DMS79 (cell line): ENCODE measurements at regions not wholly inside any gene's neighbourhood (a gene's known extent, or its start where the extent isn't known, plus 50 kb on each side); places are given as distances from the start of the nearest gene placed in this dataset.
A peak's percentile ranks its signal among the peaks of the same experiment; 100 is the strongest.

ENCODE experiments used
- DNase-seq: peaks from one replicate; lab custom pipeline; 2025; lab: John Stamatoyannopoulos, UW

DNA sequence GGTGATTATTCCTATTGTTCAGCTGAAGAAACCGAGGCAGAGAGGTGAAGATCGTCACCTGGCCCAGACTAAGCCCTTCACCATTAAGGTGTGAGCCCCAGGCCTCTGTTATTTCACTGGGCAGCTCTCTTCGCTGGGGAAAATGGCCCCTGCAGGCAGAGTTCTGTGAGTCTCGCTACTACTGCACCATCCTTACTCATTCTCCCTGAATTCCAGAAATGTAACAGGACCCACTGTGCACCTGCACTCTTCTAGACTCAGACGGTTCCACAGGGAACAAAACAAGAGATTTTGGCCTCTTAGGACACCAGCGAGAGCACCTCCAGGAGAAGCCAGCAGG is 147.7 kb upstream of the GLI2 start:
- DNase-seq = no peak

DNA sequence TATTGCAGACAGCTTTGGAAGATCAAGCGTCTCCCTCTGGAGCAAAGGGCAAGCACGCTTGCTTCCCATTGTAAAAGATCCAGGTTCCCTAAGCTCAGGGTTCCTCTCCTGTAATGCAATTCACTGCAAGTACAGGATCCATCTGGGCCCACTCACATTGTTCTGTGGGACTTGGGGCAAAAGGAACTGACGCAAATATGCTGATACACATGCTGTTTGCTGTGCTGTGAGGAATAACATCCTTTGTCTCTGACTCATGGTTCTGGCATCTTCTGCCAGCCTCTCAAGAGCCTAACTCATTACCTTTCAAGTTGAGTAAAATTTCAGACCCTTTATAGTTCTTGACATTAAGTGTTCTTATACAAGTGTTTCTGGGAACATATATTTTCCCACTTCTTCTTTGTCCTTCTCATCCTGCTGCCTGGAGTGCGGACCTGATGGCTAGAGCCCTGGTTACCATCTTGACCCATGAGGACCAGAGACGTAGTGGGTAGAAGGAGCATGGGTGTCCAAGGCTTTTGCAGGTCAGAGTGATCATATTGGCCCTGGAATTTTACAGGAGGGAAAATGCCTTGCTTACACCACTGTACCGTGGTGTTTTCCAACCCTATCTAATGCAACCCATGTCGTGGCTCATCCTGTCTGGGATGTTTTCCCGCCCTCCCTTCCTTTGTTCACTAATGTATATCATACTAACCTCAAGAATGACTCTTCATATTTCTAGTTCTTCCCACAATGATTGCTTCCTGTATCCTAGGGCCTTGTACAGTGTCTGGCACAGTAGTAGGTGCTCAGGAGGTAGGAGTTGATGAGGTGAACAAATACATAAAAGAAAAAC is 145.7 kb upstream of the GLI2 start:
- DNase-seq = peak; percentile 69

DNA sequence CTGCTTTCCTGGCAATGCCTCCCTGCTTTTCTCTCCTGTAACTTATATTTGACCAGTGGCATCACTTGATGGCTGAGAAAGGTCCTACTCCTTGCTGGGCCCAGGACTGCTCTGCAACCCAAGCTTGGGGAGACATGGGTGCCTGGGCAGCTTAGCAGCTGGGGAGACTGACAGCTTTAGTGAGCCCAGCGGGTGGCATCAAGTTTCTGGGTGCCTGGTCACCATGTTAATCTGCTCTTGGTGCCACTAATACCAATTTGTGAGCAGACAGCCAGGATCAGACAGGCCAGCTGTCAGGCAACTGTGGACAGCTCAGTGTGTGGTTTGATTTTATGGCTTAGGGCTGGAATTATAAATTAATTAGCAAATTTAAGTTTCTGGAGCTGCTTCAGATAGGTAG is 144.8 kb upstream of the GLI2 start:
- no peak for DNase-seq

DNA sequence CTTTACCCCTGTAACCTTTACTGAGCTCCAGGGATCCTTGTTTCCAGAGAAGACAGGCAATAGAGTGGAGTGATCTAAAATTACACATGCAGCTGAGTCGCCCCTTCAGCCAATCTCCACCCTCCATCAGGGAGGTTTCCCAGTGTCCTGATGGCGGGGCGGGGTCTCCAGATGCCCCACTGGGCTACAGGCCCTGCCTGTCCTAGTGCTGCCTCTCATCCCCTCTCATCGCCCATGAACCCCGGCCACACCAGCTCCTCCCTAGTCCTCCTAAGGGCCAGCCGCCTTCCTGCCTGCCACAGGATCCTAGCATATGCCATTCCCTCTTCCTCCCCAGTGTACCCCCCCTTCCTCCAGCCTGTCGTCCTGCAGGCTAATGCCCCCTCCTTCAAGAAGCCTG is 144.1 kb upstream of the GLI2 start:
- no peak for DNase-seq

DNA sequence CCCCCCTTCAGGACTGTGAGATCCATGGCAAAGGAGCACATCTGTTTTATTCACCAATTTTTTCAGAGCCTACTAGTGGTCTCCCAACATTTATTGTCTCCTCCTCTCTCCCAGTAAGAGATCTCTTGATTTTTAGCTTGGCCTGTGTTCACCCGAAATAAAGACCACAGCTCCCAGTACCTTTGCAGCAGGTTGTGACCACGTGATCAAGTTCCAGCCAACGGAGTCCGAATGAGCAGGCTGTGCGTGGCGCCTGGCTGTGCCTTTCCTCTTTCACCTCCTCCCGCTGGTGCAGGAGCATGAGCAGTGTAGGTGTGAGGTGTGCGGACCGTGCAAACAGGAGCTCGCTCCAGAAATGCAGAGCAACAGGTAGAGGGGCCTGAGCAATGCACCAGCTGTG is 143.6 kb upstream of the GLI2 start:
- DNase-seq = no peak

DNA sequence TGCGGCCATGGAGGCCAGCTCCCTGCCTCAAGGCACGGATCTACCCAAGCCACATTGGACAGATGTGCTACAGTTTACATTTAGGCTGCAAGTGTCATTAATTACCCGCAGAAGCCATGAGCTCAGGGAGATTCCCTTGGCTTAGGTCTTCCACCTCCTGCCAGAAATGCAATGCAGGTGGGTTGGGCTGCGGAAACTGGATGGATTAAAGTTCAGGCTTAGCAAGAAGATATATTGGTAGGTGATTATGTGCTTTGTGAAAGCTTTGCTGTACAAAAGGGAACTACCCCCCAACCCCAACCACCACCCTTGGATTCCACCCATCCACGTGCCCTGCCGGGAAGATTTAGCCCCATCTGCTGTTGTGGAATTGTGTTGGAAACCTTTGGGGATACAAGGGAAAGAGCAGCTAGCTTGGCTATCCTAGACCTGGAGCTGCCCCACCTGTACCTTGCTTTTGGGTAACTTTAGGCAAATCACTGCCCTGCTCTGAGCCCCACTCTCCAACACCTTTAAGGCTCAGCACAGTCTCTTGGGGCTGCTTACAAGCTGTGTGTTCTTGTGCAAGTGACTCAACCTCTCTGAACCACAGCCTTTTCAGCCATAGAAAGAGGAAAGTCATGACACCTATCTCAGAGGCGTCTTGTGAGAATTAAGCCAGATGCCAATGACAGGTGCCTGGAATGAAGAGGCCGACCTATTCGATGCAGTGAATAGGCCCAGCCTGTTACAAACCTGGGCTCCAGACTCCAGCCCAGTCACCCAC is 141.6 kb upstream of the GLI2 start:
- no peak for DNase-seq

DNA sequence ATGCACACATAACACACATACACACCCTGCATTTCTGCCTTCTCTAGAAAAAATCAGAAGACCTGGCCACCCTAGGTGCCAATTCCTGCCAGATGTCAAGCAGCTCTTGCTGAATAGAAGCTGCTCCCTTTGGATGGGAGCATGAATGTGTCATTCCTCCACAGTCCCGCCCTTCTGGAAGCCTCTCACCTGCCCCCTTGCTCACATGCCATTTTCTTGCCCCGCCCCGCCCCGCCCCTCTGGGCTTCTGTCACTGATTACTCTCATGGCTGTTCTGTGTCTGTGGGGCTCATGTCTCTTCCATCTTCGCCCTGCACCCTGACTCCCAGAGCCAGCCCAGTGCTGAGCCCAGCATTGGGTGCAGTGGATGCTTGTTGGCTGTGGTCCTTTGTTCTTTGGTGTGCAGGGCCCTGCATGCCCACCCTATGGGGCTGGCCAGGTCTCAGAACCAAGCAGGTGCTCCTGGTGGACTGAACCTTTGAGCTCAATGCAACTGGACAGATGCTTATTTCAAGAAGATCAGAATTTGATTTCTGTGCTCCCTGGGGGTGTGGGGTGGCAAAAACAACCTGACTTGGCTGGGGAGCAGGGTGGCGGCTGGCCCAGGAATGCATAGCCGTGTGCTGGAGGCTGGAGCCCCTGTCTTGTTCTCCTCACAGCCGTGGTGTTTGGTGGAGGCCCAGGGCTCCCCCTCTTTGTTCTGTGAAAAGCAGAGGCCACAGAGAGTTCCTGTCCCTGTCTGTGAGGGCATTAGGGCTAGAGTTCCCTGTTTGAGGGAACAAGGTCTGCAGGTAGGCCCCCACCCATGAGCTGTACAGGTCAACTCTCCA is 140.6 kb upstream of the GLI2 start:
- no peak for DNase-seq

DNA sequence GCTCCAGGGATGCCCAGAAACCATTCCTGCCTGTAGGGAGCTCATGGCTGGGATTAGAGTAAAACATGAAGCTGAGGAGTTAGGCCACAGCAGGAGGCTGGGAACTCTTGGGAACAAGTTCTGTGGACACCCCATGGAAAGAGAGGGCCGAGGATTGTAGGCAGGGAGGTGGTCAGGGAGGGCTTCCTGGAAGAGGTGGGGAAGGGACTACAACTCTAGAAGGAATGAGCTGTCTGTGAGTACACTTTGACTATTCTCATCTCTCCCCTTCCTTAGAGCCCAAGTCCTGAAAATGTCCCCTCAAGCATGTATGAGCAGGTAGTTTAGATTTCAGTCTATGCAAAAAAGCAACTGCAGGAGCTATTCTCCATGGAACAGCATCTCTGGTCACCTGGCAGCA is 139.9 kb upstream of the GLI2 start:
- DNase-seq = no peak

DNA sequence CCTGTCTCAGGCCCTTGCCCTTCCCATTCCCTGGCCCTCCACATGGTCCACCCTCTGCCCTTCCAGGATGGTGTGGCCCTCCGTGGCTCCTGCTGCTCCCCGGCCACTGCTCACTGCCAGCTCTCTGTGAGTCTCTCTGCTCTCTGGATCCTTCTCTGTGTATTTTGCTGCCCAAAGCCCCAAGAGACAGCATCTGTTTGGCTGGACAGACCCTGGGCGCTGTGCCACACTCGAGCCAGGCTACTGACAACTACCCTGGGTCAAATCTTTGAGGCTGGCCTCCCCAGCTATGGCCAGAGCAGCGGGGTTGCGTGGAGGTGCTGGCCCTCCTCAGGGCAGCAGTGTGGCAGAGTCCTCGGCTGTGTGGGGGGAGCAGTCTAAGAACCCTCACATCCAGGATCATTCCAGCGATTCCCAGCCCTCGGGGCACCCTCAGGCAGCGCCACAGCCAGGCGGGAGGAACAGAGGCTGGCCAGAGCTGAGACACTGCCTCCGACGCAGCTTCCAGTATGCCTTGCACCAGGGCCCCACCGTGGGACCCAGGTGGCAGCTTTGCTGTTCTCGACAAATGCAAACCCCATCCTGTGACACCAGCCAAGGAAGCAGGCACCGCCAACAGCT is 139.4 kb upstream of the GLI2 start:
- DNase-seq = no peak

DNA sequence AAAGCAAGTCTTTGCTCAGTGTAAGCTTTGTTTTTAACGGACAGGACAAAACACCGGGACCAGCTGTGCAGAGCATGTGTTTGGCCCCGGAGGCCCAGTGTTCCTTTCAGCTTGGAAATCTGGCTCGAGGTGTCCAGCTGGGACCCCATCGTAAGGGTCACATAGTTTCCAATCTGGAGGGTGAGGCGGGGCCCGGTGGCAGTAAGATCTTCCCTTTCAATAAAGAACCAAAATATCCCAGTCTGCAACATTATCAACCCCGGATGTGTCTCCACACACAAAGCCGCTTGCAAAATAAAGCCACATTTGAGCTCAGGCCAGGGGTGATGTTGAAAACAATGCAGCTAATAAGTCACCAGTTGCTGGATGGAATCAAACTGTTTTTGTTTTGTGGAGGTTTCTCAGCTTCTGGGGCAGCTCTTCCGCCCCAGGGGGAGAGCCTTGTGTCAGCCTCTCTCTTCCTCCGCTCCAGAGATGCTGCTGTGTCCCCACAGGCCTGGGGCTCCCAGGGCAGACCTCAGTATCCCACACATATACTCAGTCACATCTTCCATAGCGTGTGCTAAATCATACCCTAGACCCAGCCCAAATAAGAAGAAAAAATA is 138.6 kb upstream of the GLI2 start:
- no peak for DNase-seq

DNA sequence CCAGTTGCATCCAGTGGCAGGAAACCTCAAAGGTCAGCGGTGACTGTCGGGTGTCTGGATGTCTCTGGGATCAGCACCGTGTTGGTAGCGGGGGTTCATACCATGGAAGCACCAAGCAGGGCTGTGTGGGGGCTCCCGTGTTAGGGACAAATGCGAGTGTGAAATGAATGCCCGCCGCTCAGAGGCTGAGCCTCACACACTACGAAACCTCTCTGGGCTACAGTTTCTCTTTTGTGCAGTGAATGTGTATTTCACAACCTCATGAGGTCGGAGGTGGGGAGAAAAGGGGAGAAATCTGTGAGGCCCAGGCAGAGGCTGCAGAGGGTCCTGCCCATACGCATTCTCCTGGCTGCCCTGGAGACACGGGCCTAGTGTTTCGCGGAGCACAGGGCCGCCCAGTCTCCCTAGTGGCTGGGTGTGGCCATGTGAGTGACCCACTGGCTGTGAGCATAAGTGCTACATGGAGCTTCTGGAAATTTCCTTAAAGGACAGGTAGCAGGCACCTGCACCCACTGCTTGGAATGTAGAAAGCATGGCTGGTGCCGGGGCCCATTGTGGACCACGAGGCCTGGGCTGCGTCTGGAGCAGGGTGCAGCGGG is 138.0 kb upstream of the GLI2 start:
- no peak for DNase-seq

DNA sequence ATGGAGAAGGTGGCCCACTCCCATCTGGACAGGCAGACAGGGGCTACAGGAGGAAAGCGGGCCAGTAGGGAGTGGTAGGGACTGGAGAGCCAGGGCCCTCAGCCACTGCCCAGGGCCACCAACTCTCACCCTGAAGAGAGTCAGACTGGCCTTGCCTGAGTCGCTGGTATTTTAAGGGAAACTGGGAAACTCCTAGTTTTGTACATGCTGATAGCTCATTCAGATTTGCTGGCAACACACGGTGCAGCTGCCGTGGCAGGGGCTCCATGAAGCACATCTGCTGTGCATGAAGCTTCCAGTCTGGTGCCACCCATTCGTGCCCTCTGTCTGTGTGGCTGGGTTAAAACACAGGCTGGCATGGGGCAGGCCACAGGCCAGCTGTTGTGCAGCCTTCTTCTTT is 137.3 kb upstream of the GLI2 start:
- no peak for DNase-seq

DNA sequence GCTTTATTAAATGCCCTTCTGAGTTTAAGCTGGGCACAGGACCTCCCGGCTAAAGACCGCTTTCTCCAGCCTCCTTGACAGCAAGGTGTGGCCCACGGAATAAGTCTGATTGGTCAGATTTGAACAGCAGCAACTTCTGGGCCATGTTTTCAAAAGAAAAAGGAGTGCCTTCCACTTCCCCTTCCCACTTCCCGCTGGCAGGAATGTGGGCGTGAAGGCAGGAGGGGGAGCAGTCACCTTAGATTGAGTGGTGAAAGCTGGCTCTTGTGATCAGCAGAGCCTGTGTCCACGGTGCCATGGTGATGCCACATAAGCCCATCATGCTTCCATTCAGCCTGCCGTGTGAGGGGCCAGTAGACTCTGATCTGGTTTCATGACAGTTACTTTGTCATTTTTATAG is 136.6 kb upstream of the GLI2 start:
- peak; percentile 48 for DNase-seq

DNA sequence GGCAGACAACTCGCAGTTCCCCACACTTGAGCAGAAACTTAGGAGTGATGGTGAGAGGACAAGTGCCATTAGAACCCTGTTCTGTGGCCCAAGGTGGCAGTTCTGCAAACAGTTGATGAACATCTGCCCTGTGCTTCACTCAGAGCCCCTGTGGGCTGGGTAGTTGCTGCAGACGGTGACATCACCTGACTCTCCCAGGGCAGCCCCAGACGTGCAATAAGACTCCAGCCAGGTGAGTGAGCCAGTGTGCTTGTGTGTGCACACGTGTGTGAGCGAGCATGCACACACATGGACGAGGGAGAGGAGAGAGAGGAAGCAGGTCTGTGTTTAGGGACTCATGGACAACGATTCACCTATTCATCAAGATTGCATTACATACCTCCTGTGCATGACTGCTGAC is 136.0 kb upstream of the GLI2 start:
- peak; percentile 48 for DNase-seq

DNA sequence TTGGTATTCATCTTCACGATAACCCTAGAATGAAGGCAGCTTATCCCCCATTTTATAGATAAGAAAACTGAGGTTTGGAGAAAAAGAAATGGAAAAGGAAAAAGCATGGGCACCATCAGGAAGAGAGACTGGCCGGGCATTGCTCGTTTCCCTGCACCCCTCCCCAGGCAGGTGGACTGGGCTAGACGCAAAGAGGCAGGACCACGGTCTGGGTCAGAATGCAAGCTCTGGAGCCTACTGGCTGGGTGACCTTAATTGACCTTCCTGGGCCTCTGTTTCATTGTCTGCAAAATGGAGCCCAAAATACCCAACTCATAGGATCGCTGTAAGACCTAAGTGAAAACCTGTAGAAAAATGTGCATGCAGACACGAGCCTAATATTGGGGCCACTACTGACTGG is 135.3 kb upstream of the GLI2 start:
- no peak for DNase-seq

DNA sequence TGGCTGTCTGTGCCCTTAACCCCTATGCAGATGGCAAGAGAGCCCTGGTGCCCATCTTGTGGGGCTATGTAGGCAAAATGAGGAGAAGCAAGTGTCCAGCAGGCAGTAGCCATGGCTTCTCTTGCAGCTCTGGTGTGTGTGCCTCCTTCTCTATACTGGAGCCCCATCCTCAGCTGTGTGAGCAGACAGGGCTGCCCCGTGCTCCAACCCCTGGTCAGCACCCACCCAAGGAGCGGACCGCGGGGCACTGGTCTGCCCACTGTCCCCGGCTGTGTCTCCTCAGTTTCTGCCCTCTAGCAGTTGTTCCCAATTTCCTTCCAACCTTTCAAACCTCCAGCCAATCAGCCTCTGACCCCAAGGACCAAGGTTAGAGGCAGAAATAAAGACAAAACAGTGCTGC is 134.9 kb upstream of the GLI2 start:
- no peak for DNase-seq

DNA sequence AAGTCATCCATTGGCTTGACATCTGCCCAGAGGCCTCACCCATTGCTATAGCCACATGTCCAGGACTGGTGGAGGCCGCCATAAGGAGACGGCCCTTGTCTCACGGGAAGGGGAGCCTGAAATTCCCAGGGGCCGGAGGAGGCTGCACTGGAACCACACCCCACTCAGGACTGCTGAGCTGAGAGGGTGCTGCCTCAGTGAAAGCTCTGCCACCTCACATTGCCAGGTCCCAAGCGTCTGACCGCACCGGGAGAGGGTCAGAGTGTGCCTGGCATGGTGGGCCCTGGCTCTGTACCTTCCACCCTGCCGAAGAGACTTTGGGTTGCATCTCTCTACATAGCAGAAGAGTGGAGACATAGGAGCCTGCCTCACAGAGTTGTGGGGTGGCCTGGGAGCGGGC is 134.1 kb upstream of the GLI2 start:
- DNase-seq = no peak

DNA sequence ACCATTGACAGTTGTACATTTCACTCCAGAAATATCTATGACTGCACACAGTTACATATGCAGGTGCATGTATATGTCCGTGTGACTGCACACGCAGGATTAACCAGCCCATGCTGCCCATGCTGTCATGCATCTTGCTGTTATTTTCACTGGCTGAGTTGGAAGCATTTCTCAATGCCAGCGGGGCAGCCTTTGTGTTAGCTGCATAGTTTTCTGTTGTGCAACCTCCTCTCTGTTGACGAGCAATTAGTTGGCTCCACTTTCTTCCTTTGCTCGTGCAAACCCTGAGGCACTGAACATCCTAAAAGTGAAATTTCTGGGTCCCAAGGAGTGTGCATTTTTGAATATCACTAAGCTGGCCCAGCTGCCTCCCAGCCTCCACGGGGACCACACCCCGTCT is 133.4 kb upstream of the GLI2 start:
- DNase-seq = no peak

DNA sequence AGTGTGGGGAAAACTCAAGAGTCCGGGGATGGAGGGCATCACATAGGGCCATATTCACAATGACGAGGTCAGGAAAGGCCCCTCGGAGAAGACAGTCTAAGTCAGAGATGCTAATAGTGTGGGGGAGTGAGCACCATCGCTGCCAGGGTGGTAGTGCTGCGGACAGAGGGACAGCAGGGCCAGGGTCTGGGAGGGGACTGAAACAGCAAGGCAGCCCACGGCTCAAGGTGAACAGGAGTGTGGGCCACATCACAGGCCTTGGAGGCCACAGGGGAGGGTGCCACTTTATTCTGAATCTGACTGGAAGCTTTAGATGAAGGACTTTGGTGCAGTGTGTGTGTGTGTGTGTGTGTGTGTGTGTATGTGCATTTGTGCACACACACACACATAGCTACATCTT is 130.9 kb upstream of the GLI2 start:
- DNase-seq = no peak

DNA sequence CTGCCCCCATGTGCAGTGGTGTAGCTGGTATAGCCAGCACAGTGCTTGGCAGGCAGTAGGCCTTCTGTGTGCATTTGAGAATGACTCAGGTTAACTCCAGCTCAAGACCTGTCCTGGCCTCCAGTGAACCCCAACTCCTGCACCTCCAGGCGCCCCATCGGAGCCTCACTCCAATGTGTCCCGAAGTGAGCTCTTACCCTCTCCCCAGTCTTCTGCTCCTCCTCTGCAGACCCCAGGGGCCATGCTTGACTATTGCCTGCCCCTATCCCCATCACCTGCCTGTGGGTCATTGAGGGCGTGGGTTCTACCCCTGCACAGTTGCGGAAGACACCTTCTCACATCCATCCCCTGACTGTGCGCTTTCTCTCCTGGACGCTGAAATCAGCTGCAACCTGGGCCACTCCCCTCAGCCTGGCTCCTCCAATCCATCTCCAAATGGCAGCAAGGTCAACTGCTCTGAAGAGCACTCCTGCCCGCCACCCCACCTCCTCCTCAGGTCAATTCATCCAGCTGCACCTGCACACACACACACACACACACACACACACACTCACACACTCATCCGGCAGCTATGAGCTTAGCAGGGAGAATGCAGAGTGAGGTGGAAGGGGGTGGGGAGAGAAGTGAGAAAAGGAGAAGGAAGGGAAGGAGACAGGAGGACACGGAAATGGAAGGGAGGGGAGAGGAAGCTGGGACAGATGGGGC is 130.3 kb upstream of the GLI2 start:
- peak; percentile 82 for DNase-seq

DNA sequence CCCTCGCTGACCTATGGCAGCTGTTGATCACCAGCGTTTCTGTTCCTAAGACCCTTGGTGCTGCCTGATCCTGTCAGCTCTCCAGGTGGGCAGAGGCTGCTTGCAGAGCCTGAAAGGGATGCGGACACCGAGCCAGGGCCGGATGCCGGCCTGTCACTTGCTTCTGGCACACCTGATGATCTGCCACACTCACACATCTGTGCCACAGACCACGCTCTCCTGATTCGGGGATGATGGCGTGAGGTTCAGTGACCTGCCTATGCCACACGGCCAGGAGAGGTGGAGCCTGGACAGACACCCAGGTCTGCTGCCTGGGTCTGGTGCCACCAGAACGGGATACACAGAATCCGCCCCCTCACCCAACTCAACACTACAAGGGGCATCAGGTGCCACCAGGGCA is 129.4 kb upstream of the GLI2 start:
- no peak for DNase-seq
